Right cardiac atrium (tissue), 5 donors: ENCODE measurements at regions not wholly inside any gene's neighbourhood (a gene's known extent, or its start where the extent isn't known, plus 50 kb on each side); places are given as distances from the start of the nearest gene placed in this dataset.

ENCODE experiments used
- ATAC-seq, 2 donors: fragments of 200-7000 bp; cut with Tn5 transposase; one replicate each; pipeline versions ENCODE4 v1.8.0 to v1.9.1; 2020; ENCODE audit warnings: moderate library complexity in 2 of 2, mild to moderate bottlenecking in 1 of 2
- DNase-seq, 3 donors: peaks; one replicate each; pipeline ENCODE4 v3.0.0-alpha.2; 2020
- H3K27ac ChIP-seq: one replicate; pipeline ENCODE4 v1.5.1; 2013; ENCODE audit warnings: mild to moderate bottlenecking, low read length, control low read depth, moderate library complexity
- H3K27me3 ChIP-seq: one replicate; pipeline ENCODE4 v1.6.1; 2013; ENCODE audit not compliant: control insufficient read depth, insufficient read depth
- H3K4me1 ChIP-seq: one replicate; pipeline ENCODE4 v1.6.1; 2013; ENCODE audit warnings: low read length; ENCODE audit not compliant: control insufficient read depth, insufficient read depth
- H3K4me3 ChIP-seq: one replicate; pipeline ENCODE4 v1.5.1; 2013; ENCODE audit warnings: low read length, control low read depth
- H3K9me3 ChIP-seq: one replicate; pipeline ENCODE4 v1.6.1; 2013; ENCODE audit warnings: low read length; ENCODE audit not compliant: control insufficient read depth
- WGBS: extraction: QIAGEN DNeasy Blood & Tissue Kit; methylation state at CpG from one replicate; pipeline ENCODE4 v1.1.7; 2013; 5-methylcytosine and 5-hydroxymethylcytosine counted together
- intact Hi-C, 4 donors: fragments of 100-400 bp; cut with DNase I; formaldehyde crosslinking; loops; one replicate each; pipeline versions ENCODE4 v1.11.0 to v1.14.0; 2022 to 2023
- donor health status: healthy with polysubstance abuse.
- donor health status: DM: no; HTN: yes; CAD: no.
- donor health status: DM: no; HTN: no; CAD: no.
- donor health status: DM: no; HTN: yes; CAD: no; lungs with severe emphysema.
- donor health status: DM: yes; HTN: yes; CAD: no.

DNA sequence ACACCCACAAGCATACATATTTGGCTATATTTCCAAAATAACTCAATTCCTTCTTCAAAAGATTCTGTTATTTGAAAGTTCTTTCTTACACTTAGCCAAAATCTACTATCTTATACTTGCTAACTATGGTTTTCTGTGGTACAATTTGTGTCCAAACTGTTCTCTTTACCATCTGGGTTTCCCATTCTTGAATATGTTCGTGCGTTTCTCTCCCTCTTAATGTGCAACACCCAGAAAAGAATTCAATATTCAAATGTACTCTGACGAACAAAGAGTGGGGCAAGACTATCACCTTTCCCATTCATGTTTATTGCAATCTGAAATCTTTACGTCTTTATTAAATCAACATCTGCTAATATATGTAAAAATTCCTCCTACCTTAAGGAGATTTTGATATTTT lies 912.7 kb downstream of the FAT4 start:
- Histone ChIP-seq H3K27ac (no peak overlapping the region), H3K27me3 (no peaks in the 10 kb centered on the region), H3K4me1 (no peaks in the 10 kb centered on the region), H3K9me3 (no peaks in the 10 kb centered on the region), H3K4me3 (no peak overlapping the region)
- WGBS: 93% methylated on average over 4 of the region's 4 CpGs
- ATAC-seq (no peak), DNase-seq (no peak)
- intact Hi-C loops: no loop called here

DNA sequence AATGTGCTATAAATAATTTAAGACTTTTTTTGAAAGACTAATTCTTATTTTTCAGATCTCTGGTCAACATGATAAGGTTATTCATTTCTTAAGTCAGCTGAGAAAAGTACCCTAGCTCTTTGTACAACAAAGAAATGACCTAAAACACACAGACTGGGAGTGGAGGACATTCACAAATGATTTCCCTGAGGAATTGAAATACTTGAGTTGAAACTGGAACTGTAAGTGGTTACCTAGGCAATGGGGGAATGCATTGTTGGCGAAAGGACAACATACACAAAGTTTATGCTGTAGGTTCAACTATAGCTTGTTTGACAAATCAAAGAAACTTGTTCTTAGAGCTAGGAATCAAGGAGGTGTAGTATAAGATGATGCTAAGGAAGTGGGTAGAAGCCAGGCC lies 915.5 kb downstream of the FAT4 start:
- Histone ChIP-seq H3K27me3 (no peaks in the 10 kb centered on the region), H3K27ac (no peak overlapping the region), H3K4me1 (no peaks in the 10 kb centered on the region), H3K4me3 (no peak overlapping the region), H3K9me3 (no peaks in the 10 kb centered on the region)
- intact Hi-C loops: no loop called here
- no peak for ATAC-seq
- WGBS: 98% methylated on average over 1 of the region's 1 CpG
- no peak for DNase-seq

DNA sequence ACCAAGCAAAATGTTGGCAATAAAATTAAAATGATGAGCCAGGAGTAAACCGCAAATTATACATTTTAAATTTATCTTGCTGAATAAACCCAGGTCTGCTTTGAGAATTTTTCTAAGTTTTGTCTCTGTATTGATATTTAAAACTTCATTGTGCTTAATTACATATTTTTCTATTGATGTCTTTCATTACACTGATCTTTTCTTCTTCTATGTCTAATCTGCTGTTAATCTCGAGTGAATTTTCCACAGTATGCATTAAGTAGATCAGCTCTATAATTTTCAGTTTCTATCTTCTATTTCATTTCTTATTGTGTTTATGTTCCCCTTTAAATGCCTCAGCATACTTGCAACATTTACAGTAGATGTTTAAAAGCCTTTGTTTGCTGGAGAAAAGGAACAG lies 918.7 kb downstream of the FAT4 start:
- H3K27me3 ChIP-seq: no peaks in the 10 kb centered on the region
- no peak overlapping the region for H3K4me3 ChIP-seq
- intact Hi-C loops: no loop called here
- DNase-seq: no peak
- no peak for ATAC-seq
- 94% methylated on average over 2 of the region's 2 CpGs for WGBS
- no peaks in the 10 kb centered on the region for H3K4me1 ChIP-seq
- H3K9me3 ChIP-seq: no peaks in the 10 kb centered on the region
- H3K27ac ChIP-seq: no peak overlapping the region

DNA sequence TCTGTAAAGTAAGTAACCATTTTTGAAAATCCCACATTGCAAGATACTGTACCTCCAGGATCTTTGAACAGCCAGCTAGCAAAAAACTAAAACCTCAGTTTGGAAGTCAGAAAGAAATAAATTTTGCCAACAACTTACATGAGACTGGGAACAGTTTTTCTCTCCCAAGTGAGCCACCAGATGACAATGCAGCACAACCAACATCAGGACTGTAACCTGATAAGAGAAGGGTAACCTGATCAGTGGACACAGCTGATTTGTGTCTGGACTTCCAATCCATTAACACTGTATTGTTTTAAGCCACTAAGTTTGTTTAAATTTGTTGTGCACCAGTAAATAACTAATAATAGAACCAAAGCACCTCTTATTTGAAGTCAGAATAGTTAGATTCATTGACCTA lies 923.3 kb downstream of the FAT4 start:
- Histone ChIP-seq H3K9me3 (no peaks in the 10 kb centered on the region), H3K27ac (no peak overlapping the region), H3K4me3 (no peak overlapping the region), H3K27me3 (no peaks in the 10 kb centered on the region), H3K4me1 (no peaks in the 10 kb centered on the region)
- no peak for DNase-seq
- no peak for ATAC-seq
- intact Hi-C loops: no loop called here

DNA sequence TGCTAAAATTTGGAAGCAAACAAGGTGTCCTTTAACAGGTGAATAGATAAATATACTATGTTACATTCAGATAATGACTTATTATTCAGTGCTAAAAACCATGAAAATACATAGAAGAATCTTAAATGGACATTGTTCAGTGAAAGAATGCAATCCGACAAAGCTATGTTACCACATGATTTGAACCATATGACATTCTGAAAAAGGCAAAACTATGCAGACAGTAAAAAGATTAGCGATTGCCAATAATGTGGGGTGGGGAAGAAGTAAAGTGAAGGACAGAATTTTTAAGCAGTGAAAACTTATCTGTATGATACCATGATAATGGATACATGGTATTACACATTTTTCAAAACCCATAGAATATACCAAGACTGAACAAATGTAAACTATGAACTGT lies 926.9 kb downstream of the FAT4 start:
- Histone ChIP-seq H3K4me3 (no peak overlapping the region), H3K27me3 (no peaks in the 10 kb centered on the region), H3K27ac (no peak overlapping the region), H3K9me3 (no peaks in the 10 kb centered on the region), H3K4me1 (no peaks in the 10 kb centered on the region)
- intact Hi-C loops: no loop called here
- DNase-seq: no peak
- no peak for ATAC-seq
- 67% methylated on average over 2 of the region's 2 CpGs for WGBS

DNA sequence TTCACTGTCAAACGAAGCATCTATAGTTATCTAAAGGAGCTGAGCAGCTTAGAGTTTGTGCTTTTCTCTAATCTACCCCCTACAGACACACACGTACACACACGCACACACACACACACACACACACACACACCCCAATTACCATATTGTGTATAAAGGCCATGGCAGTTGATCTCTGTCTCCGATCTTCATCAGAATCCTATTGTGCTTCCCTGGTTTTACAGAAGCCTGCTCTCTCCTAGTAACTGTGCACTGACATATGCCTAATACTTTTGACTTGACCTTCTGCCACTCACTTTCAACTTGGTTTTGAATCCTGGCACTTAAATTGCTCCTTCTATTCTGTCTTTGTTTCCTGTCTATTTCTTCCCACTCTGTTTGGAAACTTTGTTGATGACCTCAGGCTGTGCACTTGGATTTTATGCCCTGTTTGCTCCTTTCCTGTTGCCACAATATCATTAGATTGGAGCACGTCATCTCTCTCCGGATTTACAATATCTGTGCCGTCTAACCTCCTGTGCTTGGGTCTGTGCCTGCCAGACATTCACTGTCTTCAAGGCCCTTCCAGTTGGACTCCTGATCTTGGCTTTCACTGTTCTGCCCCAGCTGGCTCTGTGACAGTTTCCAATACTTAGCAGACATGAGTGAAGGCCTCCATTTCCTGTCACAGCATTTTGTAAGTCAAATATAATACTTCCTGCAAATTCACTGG lies 928.1 kb downstream of the FAT4 start:
- DNase-seq (peak; percentile 76 to 90 (median 79)), ATAC-seq (peak; percentile 97)
- H3K4me3 ChIP-seq: no peak overlapping the region
- H3K9me3 ChIP-seq: no peaks in the 10 kb centered on the region
- 34% methylated on average over 7 of the region's 7 CpGs for WGBS
- no peaks in the 10 kb centered on the region for H3K27me3 ChIP-seq
- no peaks in the 10 kb centered on the region for H3K4me1 ChIP-seq
- intact Hi-C loops: no loop called here
- peak overlapping the region; percentile 83 for H3K27ac ChIP-seq

DNA sequence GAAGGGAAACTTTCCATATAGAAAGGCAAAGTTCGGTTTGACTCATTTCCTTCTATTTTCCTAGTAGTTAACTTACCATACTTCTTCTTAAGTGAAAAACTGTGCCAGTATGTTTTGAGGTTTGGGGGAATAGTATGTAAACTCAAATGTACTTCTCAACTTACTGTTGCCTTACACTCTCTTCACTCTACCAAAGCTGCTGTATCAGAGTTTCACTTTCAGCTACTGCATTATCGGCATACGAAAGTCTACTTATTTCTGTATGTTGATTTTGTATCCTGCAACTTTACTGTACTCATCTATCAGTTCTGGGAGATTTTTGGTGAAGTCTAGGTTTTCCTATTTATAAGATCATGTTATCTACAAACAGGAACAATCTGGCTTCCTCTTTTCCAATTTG lies 932.7 kb downstream of the FAT4 start:
- intact Hi-C loops: no loop called here
- ATAC-seq: no peak
- Histone ChIP-seq H3K9me3 (no peaks in the 10 kb centered on the region), H3K27me3 (no peaks in the 10 kb centered on the region), H3K27ac (no peak overlapping the region), H3K4me1 (no peaks in the 10 kb centered on the region), H3K4me3 (no peak overlapping the region)
- no peak for DNase-seq
- 78% methylated on average over 3 of the region's 3 CpGs for WGBS

DNA sequence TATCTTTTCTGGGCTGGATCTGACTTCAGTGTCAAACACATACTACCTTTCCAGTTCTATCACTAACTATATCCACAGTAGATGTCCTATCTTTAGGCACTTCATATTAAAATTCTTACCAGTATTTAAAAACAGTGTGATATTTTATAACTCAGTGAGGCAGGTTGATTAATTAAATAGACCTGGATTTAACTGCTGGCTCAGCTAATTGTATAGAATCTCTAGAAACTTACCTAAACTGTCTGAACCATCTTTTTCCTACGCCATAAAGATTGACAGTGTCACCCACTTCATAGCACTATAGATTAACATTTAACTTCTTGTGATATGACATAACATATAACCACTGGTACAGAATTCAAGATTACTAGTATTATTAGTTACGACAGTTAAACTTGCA lies 935.3 kb downstream of the FAT4 start:
- Histone ChIP-seq H3K4me3 (no peak overlapping the region), H3K27me3 (no peaks in the 10 kb centered on the region), H3K27ac (no peak overlapping the region), H3K9me3 (no peaks in the 10 kb centered on the region), H3K4me1 (no peaks in the 10 kb centered on the region)
- intact Hi-C loops: no loop called here
- 98% methylated on average over 2 of the region's 2 CpGs for WGBS
- DNase-seq: no peak
- ATAC-seq: no peak

DNA sequence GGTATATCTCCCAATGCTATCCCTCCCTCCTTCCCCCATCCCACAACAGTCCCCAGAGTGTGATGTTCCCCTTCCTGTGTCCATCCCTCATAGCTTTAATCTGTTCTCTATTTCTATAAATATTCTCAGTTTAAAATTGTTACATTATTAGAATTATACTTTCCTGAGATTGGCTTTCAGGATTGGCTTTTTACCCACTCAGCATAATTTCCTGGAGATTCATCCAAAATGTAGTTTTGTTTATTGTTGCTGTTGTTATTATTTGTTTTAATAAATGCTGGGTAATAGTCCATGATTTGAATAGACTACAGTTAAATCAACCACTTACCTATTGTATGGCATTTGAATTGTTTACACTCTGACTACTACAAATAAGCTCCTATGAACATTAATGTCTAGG lies 936.4 kb downstream of the FAT4 start:
- H3K27me3 ChIP-seq: no peaks in the 10 kb centered on the region
- no peak overlapping the region for H3K4me3 ChIP-seq
- no peak for ATAC-seq
- H3K9me3 ChIP-seq: no peaks in the 10 kb centered on the region
- no peak for DNase-seq
- H3K4me1 ChIP-seq: no peaks in the 10 kb centered on the region
- intact Hi-C loops: no loop called here
- H3K27ac ChIP-seq: no peak overlapping the region

DNA sequence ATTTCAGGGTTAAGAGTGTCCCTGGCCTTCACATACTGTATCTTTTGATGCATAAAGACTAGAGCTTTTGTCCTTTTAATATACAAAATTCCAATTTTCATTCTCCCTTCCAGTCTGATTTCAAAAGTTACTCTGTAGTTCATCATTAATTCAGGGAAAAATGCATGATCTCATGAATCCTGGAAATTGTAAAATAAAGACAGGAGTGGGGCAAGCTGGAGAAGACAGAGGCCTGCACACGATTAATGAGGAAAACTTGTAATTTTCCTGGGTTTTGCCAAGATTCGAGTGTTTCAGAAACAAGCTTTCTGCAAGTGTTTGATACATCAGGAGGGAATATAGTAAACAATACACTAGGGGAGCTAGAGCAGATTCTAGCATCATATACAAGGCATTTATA lies 947.9 kb downstream of the FAT4 start:
- ATAC-seq (no peak), DNase-seq (no peak)
- Histone ChIP-seq H3K27ac (no peak overlapping the region), H3K9me3 (no peaks in the 10 kb centered on the region), H3K4me3 (no peak overlapping the region), H3K27me3 (no peaks in the 10 kb centered on the region), H3K4me1 (no peaks in the 10 kb centered on the region)
- WGBS: 44% methylated on average over 2 of the region's 2 CpGs
- intact Hi-C loops: no loop called here

DNA sequence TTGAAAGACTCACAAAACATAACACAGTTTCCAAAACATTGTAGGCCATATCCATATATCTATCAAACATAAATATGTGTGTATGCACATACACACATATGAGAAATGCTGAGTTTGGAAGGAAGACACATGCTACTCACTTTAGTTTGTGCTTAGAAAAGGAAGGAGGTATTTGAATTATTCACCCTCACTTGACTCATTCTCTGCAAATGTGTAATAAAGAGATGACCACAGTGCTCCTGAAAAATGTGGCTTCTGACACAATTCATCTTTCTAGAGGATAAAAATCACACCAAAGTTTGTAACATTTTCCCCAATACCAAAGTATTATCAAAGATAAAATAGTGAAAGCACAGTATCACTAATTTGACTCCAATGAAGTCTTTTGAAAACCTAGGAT lies 950.1 kb downstream of the FAT4 start:
- Histone ChIP-seq H3K9me3 (no peaks in the 10 kb centered on the region), H3K27me3 (no peaks in the 10 kb centered on the region), H3K27ac (no peak overlapping the region), H3K4me1 (no peaks in the 10 kb centered on the region), H3K4me3 (no peak overlapping the region)
- intact Hi-C loops: no loop called here
- no peak for ATAC-seq
- no peak for DNase-seq

DNA sequence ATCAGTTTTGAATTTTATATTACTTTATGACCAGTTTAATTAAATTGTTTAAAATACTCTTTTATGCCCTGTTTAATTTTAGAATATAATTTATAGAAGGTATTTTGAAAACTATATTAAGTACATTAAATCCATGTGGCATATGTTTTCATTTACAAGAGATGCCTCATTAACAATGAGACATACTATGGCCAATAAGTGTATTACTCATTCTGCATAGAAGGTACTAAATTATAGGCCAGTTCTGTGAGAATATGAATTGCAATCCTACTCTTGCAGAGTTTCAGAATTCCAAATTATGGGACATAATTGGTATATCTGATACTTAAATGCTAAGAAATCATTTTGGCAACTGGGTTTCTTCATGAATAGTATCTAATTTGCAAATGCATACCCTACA lies 951.1 kb downstream of the FAT4 start:
- no peaks in the 10 kb centered on the region for H3K4me1 ChIP-seq
- no peaks in the 10 kb centered on the region for H3K27me3 ChIP-seq
- intact Hi-C loops: no loop called here
- H3K4me3 ChIP-seq: no peak overlapping the region
- no peaks in the 10 kb centered on the region for H3K9me3 ChIP-seq
- no peak overlapping the region for H3K27ac ChIP-seq
- DNase-seq: no peak
- no peak for ATAC-seq
